GM18858 (cell line): ENCODE measurements at regions not wholly inside any gene's neighbourhood (a gene's known extent, or its start where the extent isn't known, plus 50 kb on each side); places are given as distances from the start of the nearest gene placed in this dataset.
"Not testable (repeated sequence)": the region's sequence is repeated elsewhere in the genome, so short reads cannot be mapped to it uniquely, and the experiment has no call there.

Experiments used
- ATAC-seq: cut with Tn5 transposase; IDR thresholded peaks from one replicate; pipeline ENCODE4 v1.9.1; 2021; ENCODE audit not compliant: unreplicated experiment

DNA sequence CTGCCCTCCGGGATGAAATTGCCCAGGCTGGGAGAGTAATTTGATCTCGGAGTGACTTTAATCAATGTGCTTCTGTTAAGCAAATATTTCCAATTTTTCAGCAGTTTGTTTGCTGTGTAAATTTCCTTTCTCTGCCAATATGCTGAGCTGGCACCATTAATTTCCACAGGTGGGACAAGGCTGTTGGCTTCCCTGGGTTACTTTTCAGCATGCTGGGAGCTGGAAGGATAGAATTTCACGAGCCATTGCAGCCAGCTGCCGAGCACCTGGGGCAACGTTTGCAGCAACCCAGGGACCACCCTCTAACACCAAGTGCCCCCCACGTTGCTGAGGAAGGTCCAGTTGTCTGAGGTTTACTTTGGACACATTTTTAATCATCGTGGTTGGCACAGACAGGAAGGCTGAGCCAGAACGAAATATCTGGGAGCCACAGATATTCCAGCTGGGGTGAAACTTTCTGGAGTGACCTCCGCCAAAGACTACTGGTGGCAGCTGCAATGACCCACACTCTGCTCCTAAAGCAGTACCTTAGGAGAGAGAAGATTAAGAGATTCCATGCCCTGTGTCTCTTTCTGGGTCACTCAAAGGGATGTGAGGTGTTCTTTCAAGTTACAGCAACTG lies 293.3 kb upstream of the RGMA start:
- no peak for ATAC-seq

- no peak for ATAC-seq
These were observed 289.5 kb upstream of the RGMA start for GRCh38 chr15:93378558-93378957.

- no peak for ATAC-seq
These were observed 283.8 kb upstream of the RGMA start for GRCh38 chr15:93372865-93373223.

- ATAC-seq, result no peak
These were observed 283.3 kb upstream of the RGMA start for GRCh38 chr15:93372208-93372864.

- ATAC-seq, result no peak
These were observed 277.5 kb upstream of the RGMA start for GRCh38 chr15:93366387-93367100.

GRCh38 chr15:93362821-93363220 lies 273.8 kb upstream of the RGMA start:
- no peak for ATAC-seq

GRCh38 chr15:93362203-93362602 lies 273.2 kb upstream of the RGMA start:
- ATAC-seq, result no peak

- no peak for ATAC-seq
These were observed 272.7 kb upstream of the RGMA start for GRCh38 chr15:93361703-93362102.

DNA sequence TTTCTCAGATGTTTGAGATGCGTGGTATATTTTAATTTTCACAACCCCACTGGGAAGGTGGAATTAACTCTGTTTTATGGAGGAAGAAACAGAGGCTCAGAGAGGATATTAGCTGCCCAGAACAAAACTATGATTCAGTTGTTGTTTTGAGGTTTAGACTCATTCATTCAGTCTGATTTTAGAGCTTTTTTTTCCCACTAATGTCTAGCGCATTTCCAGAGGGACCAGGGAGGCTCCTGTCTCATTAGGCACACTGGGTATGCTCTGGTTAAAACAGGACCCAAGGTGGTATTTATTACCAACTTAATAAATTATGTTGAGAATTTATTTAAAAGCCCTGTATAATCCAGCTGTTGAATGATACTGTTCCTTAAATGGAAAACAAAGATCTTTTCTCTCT lies 272.0 kb upstream of the RGMA start:
- ATAC-seq, result no peak

GRCh38 chr15:93360318-93360717 lies 271.3 kb upstream of the RGMA start:
- ATAC-seq, result no peak

DNA sequence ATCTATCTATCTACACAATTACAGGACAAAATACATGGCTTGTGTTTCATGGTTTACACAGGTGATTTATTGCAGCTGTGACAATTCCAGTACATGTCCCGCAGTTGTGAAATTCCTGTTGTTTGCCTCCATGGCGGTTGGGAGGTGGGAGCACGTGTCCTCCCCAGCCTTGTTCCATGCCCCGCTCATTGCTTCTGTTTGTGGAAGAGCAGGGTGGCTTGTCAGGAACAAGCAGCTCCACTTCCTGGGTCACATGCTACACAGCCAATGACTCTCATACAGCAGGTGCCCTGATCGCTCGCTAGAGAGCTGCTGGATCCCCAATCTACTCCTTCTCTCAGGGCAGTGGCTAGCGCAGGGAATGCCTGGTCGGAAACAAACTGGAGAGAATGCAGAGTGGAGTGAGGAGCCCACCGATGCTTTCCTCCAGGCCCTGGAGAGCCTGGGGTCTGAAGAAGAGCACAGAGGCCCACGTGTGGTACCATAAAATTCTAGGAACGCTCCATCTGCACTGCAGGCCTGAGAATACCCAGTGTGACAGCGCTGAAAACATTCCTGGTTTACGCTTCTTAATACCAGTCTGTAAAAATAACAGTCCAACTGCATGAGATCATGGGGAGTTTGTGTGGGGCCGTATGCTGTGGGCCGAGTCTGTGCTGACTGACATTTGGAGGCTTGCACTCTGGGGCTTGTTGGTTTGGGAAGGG lies 270.6 kb upstream of the RGMA start:
- no peak for ATAC-seq

DNA sequence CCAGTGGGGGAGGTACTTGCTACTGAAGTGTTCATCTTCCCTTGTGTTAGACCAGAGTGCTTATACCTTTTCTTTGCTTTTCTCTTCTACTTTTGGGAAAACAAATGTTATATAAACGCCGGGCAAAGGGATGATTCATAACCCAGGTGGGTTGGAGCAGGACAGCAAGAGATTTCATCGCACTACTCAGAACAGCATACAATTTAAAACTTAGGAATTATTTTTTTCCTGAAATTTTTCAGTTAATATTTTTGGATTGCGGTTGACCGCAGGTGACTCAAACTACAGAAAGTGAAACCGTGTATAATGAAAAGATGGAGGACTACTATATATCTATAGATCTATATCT lies 270.0 kb upstream of the RGMA start:
- ATAC-seq, result no peak

DNA sequence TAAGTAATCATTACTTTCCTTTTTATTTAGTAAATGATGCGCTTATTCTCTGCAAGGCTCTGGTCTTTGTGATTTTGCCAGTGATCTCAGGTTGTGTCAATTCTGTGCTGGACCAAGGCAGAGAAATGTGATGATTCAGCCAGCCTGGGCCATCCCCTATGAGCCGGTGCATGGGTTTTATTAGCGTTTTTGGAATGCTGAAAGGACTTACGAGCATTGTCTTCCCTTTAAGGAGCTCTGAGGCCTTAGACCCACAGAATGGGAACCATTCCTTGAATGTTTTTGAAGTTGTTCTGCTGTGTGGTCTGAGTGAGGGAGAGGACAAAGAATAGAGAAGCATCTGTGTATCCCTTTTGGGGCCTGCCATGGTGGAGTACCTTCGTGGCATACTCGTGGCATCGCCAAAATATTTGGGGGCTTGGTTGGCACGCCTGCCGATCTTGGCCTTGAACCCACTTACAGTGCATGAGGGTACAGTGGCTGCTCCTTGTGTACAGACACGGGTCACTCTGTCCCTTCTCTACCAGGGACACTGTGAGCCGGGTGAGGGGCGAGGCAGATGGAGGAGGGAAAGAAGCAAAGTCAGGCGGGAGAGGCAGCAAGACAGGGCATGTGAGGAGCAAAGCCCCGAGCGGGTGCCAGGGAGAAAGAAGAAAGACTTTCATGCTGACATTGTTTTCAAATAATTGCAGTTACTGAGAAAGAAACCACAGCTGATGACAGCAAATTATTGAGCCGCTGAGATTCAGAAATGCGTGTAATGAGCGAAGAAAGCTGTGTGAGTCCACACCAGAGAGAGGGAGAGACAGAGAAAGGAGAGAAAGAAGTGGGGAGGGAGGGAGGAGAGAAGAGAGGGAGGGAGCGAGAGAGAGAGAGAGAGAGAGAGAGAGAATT lies 269.4 kb upstream of the RGMA start:
- ATAC-seq, result no peak

DNA sequence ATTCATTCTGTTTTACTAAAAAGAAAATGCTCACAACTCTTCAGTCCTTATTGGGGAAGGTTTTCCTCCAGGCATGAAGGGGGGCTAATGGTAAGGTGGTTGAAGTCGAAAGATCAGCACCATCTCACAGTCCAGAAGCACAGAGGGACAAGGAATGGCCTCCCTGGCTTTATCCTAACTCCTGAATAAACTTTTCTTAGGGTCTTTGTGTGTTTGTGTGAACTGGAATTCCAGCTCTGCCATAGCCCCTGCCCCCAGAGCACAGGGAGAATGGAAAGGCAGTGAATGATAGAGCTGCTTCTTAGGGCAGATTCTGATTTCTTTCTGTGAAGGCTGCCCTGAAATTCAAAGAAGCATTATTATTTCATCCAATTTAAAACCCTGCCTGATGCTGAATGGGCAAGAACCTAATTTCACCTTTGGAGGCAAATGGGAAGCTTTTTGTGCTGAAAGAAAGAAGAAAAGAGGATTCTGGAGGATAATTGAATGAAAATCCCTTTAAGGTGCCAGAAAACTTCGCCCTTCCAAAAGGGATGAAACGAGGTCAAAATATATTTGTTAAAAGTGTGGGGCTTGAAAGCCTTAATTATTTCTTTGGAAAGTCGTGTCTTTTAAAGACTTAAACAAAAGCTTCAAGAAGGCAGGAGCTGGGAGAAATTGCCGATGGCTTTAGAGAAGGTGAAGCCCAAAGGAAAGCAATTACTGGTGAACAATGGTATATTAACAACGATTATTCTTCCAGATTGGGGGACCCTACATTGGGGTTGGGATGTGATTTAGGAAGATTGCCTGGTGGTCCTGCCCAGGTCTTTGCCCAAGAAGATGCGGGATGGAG lies 259.9 kb upstream of the RGMA start:
- no peak for ATAC-seq

GRCh38 chr15:93347986-93348385 lies 259.0 kb upstream of the RGMA start:
- ATAC-seq, result no peak

GRCh38 chr15:93345981-93346380 lies 257.0 kb upstream of the RGMA start:
- ATAC-seq, result no peak

- ATAC-seq, result not testable (repeated sequence)
These were observed 254.4 kb upstream of the RGMA start for GRCh38 chr15:93343402-93343801.

DNA sequence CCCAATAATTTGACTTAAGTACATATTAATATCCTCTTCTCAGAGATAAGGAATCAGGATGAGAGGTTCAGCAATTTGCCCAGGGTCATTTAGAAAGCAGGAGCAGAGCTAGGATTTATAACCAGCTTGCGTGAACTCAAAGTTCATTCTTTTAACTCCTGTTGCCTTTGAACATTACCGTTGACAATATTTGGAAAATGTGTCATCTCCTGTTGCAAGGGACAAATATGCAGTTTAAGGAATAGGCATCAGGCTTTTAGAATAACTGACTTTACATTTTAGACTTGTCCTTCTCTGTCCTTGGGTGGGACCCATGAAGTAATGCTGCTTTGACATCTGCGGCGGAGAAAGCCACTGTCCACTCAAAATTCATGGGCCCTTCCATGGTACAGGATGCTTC lies 252.2 kb upstream of the RGMA start:
- ATAC-seq, result no peak

- ATAC-seq, result no peak
These were observed 251.4 kb upstream of the RGMA start for GRCh38 chr15:93340406-93340805.

GRCh38 chr15:93333796-93334195 lies 244.8 kb upstream of the RGMA start:
- no peak for ATAC-seq
